HCT116 (cell line): ENCODE measurements at regions not wholly inside any gene's neighbourhood (a gene's known extent, or its start where the extent isn't known, plus 50 kb on each side); places are given as distances from the start of the nearest gene placed in this dataset.

Source experiments
- ATAC-seq: fragments of 200-7000 bp; cut with Tn5 transposase; 2 replicates; pipeline ENCODE4 v1.9.1; 2020; ENCODE audit warnings: mild to moderate bottlenecking, moderate library complexity
- BruUV-seq: library from RNA; stranded (reverse); fragments of 400-500 nt; replicated peaks from 2 replicates; lab custom pipeline; 2021; lab: Mats Ljungman, UMichigan
- CTCF ChIA-PET: fragments of 300-600 bp; sonication (Branson Sonifier 250); formaldehyde crosslinking; loops from one replicate; lab custom pipeline; 2021; ENCODE audit warnings: antibody characterized with exemption; lab: Charles Lee
- POLR2A ChIA-PET: fragments of 300-600, 350-600 bp; sonication (Branson Sonifier 250); formaldehyde crosslinking; loops from one replicate; lab custom pipeline; 2021; ENCODE audit warnings: antibody characterized with exemption; lab: Charles Lee
- RAD21 ChIA-PET, 2 experiments: fragments of 300-600 bp; sonication (Branson Sonifier 250); formaldehyde crosslinking; loops; one replicate each; lab custom pipeline; 2023; ENCODE audit warnings: low total read pairs in 2 of 2; ENCODE audit not compliant: uncharacterized antibody in 2 of 2, unreplicated experiment in 2 of 2, low non-redundant PET in 1 of 2; lab: Charles Lee
- DNase-seq: peaks from one replicate; pipeline ENCODE4 v3.0.0-alpha.2; 2010; ENCODE audit warnings: low read depth, low spot score
- H2AFZ ChIP-seq: fragments of 200-600 bp; shearing (Covaris generic), sonication (generic); 2 replicates; pipeline ENCODE4 v1.6.1; 2017; ENCODE audit warnings: low read depth, mixed run types, mixed read lengths, antibody characterized with exemption, low read length; ENCODE audit not compliant: poor library complexity, severe bottlenecking
- H3K27ac ChIP-seq: 2 replicates; pipeline ENCODE4 v1.5.1; 2012; ENCODE audit warnings: low read depth, low read length
- H3K27me3 ChIP-seq: fragments of 200-600 bp; sonication (generic); 2 replicates; pipeline ENCODE4 v1.6.1; 2016; ENCODE audit warnings: mixed run types, low read length, mixed read lengths; ENCODE audit not compliant: insufficient read depth
- H3K36me3 ChIP-seq, 2 experiments: fragments of 200-500 bp in 1 of 2; fragments of 200-600 bp in 1 of 2; sonication (Bioruptor generic) in 1 of 2; sonication (generic) in 1 of 2; 2 replicates each; pipeline versions ENCODE4 v1.5.1 to v1.6.1; 2014 to 2016; ENCODE audit warnings: low read length in 2 of 2, inconsistent platforms in 1 of 2, mixed read lengths in 1 of 2, mixed run types in 1 of 2; ENCODE audit not compliant: insufficient read depth in 2 of 2, control insufficient read depth in 1 of 2
- H3K4me1 ChIP-seq, 2 experiments: fragments of 200-600 bp in 1 of 2; sonication (generic) in 1 of 2; 2 replicates each; pipeline versions ENCODE4 v1.5.1 to v1.6.1; 2012 to 2017; ENCODE audit warnings: low read length in 2 of 2, inconsistent platforms in 1 of 2, mild to moderate bottlenecking in 1 of 2, mixed read lengths in 1 of 2, mixed run types in 1 of 2, moderate library complexity in 1 of 2; ENCODE audit not compliant: insufficient read depth in 2 of 2, control insufficient read depth in 1 of 2
- H3K4me2 ChIP-seq: fragments of 200-600 bp; sonication (generic); 2 replicates; pipeline ENCODE4 v1.6.1; 2017; ENCODE audit warnings: mixed run types, low read length, mixed read lengths
- H3K4me3 ChIP-seq, 2 experiments: fragments of 200-600 bp in 1 of 2; sonication (generic) in 1 of 2; replicated peaks in 1 of 2; 2 replicates each; pipeline ENCODE4 v1.5.1; 2011 to 2016; ENCODE audit warnings: low read length in 2 of 2, control low read depth in 1 of 2, low read depth in 1 of 2, mild to moderate bottlenecking in 1 of 2, mixed read lengths in 1 of 2, mixed run types in 1 of 2
- H3K79me2 ChIP-seq: fragments of 200-600 bp; sonication (generic); 2 replicates; pipeline ENCODE4 v1.6.1; 2017; ENCODE audit warnings: mild to moderate bottlenecking, mixed run types, low read length, moderate library complexity, mixed read lengths; ENCODE audit not compliant: insufficient read depth
- H3K9ac ChIP-seq: fragments of 200-600 bp; sonication (generic); 2 replicates; pipeline ENCODE4 v1.6.1; 2016; ENCODE audit warnings: low read length, mixed read lengths
- H3K9me2 ChIP-seq: fragments of 200-600 bp; sonication (generic), shearing (Covaris generic); 2 replicates; pipeline ENCODE4 v1.6.1; 2017; ENCODE audit warnings: mixed run types, mild to moderate bottlenecking, moderate library complexity; ENCODE audit not compliant: insufficient read depth
- H3K9me3 ChIP-seq, 2 experiments: fragments of 200-500 bp in 1 of 2; fragments of 200-600 bp in 1 of 2; sonication (Bioruptor generic) in 1 of 2; sonication (generic) in 1 of 2; 2 replicates each; pipeline ENCODE4 v1.6.1; 2014 to 2017; ENCODE audit warnings: low read length in 2 of 2, mixed read lengths in 2 of 2, inconsistent platforms in 1 of 2, low read depth in 1 of 2, mild to moderate bottlenecking in 1 of 2, mixed run types in 1 of 2, moderate library complexity in 1 of 2; ENCODE audit not compliant: control insufficient read depth in 1 of 2, insufficient read depth in 1 of 2
- H4K20me1 ChIP-seq: fragments of 200-600 bp; sonication (generic), shearing (Covaris generic); 2 replicates; pipeline ENCODE4 v1.6.1; 2017; ENCODE audit warnings: mixed run types, mild to moderate bottlenecking, moderate library complexity; ENCODE audit not compliant: insufficient read depth
- ATF3 ChIP-seq: IDR thresholded peaks from 2 replicates; pipeline ENCODE4 v1.6.1; 2012
- CBX3 ChIP-seq: IDR thresholded peaks from 2 replicates; pipeline ENCODE4 v1.6.1; 2012; ENCODE audit warnings: low read depth
- CTCF ChIP-seq, 3 experiments: fragments of 200-600 bp in 1 of 3; sonication (generic) in 1 of 3; IDR thresholded peaks in 2 of 3; conservative IDR thresholded peaks in 1 of 3; 2 replicates each; pipeline ENCODE4 v1.5.1; 2012 to 2017; ENCODE audit warnings: low read depth in 2 of 3, low read length in 2 of 3, antibody characterized with exemption in 1 of 3, borderline replicate concordance in 1 of 3, control low read depth in 1 of 3, mild to moderate bottlenecking in 1 of 3, mixed read lengths in 1 of 3, mixed run types in 1 of 3, moderate library complexity in 1 of 3; ENCODE audit not compliant: insufficient read depth in 1 of 3
- EGR1 ChIP-seq: IDR thresholded peaks from 2 replicates; pipeline ENCODE4 v1.6.1; 2012; ENCODE audit warnings: low read depth
- ELF1 ChIP-seq: IDR thresholded peaks from 2 replicates; pipeline ENCODE4 v1.6.1; 2012; ENCODE audit warnings: low read depth, borderline replicate concordance
- JUND ChIP-seq: IDR thresholded peaks from 2 replicates; pipeline ENCODE4 v1.6.1; 2012
- RAD21 ChIP-seq: IDR thresholded peaks from 2 replicates; pipeline ENCODE4 v1.6.1; 2012; ENCODE audit warnings: low read depth, mild to moderate bottlenecking
- REST ChIP-seq: IDR thresholded peaks from 2 replicates; pipeline ENCODE4 v1.6.1; 2012; ENCODE audit warnings: low read depth
- SP1 ChIP-seq: IDR thresholded peaks from 2 replicates; pipeline ENCODE4 v1.6.1; 2012; ENCODE audit warnings: low read depth
- TCF7L2 ChIP-seq: IDR thresholded peaks from 2 replicates; pipeline ENCODE4 v1.7.0; 2011; ENCODE audit warnings: borderline replicate concordance, inconsistent platforms; ENCODE audit not compliant: insufficient read depth, insufficient read length; ENCODE audit errors: extremely low read depth
- YY1 ChIP-seq: IDR thresholded peaks from 2 replicates; pipeline ENCODE4 v1.6.1; 2011; ENCODE audit warnings: low read length, low read depth, moderate library complexity, mild to moderate bottlenecking; ENCODE audit not compliant: insufficient replicate concordance; ENCODE audit errors: extremely low read depth
- ZBTB33 ChIP-seq: IDR thresholded peaks from 2 replicates; pipeline ENCODE4 v1.6.1; 2011; ENCODE audit warnings: mild to moderate bottlenecking, low read length, moderate library complexity; ENCODE audit not compliant: insufficient replicate concordance; ENCODE audit errors: extremely low read depth
- ZNF274 ChIP-seq: fragments of 200-500 bp; sonication (Bioruptor generic); IDR thresholded peaks from 2 replicates; pipeline ENCODE4 v1.6.1; 2014; ENCODE audit warnings: mild to moderate bottlenecking, low read depth, low read length, inconsistent platforms
- intact Hi-C: fragments of 100-400 bp; cut with micrococcal nuclease; formaldehyde crosslinking; loops from 2 replicates; pipeline ENCODE4 v1.10.0; 2022

- TF ChIP-seq CTCF (IDR thresholded peaks at IDR 0.05 in 2 of 3, conservative IDR thresholded peaks at IDR 0.05 in 1 of 3; ENCODE audit: borderline replicate concordance in 1 of 3, insufficient read depth in 1 of 3, low read depth in 2 of 3, low read length in 2 of 3) (no peak), TCF7L2 (no peak), RAD21 (no peak), ELF1 (no peak), EGR1 (no peak)
Measured at GRCh38 chr19:31594701-31595100, 245.5 kb upstream of the TSHZ3 start (continued).

GRCh38 chr19:31595521-31595920 lies 246.3 kb upstream of the TSHZ3 start:
- ATAC-seq (no peak), DNase-seq (no peak)
- no TSS peak for BruUV-seq
- Histone ChIP-seq H3K4me2 (no peak overlapping the region), H2AFZ (no peak overlapping the region), H3K4me3 (no peak overlapping the region), H3K9me3 (peaks cover 13 to 14% of the 10 kb centered on the region in 2 experiments; a peak in 2 of 4 replicates), H3K79me2 (no peaks in the 10 kb centered on the region), H3K36me3 (no peaks in the 10 kb centered on the region), H4K20me1 (no peaks in the 10 kb centered on the region), H3K9ac (no peak overlapping the region), H3K27ac (no peak overlapping the region), H3K27me3 (no peaks in the 10 kb centered on the region), H3K4me1 (no peaks in the 10 kb centered on the region), H3K9me2 (no peaks in the 10 kb centered on the region)
- intact Hi-C loops: no loop called here
- ChIA-PET POLR2A (no interaction called here), RAD21 (no interaction called here), CTCF (no interaction called here)
- TF ChIP-seq TCF7L2 (no peak), EGR1 (no peak), CTCF (IDR thresholded peaks at IDR 0.05 in 2 of 3, conservative IDR thresholded peaks at IDR 0.05 in 1 of 3; ENCODE audit: borderline replicate concordance in 1 of 3, insufficient read depth in 1 of 3, low read depth in 2 of 3, low read length in 2 of 3) (no peak), CBX3 (no peak), YY1 (no peak), ZNF274 (no peak), ATF3 (no peak), ZBTB33 (no peak), JUND (no peak), REST (no peak), ELF1 (no peak), SP1 (no peak)
